ENCODE measurements at regions not wholly inside any gene's neighbourhood (a gene's known extent, or its start where the extent isn't known, plus 50 kb on each side); places are given as distances from the start of the nearest gene placed in this dataset.

DNA sequence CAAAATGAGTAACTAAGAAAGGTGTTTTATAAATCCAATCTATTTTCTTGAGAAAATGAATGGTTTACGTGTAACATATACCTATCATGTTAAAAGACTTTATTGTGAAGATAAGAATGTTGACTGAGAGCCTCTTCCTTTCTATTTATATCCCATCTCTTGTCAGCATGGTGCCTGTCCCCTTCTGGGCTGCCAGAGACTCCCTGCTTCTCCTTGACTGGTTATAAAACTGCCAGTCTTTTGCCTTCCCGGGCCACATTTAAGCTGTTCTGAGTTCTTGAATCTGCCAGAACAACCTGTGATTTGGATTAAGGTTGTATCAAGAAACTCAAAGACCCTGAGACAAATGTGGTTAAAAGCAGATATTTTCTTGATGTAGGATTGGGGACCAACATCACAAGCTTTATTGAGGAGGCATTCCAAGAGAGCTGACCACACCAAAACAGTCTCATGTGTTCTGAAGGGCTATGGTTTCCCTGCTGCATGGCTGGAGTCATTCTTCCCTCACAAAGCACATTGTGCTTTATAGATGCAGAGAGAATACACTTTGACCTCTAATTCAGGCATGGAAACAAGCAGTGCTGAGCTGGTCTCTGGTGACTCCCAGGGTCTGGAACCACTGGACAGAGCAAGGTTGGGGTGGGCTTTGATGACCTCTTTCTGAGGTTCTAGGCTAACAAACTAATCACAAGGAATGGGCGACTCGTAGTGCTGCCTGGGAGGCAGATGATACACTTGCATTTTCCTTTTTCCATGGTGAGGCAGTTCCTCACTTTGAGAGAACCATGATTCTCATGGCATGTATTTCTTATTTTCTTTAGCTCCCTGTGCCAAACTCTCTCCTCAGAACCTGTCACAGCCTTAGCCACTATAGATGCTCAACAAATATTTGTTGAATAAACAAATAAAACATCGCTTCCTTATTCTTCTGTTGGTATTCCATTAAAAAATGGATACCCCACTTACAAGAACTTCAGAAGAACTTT lies 205.0 kb upstream of the PREP start:
- TF ChIP-seq, protein P1, sequence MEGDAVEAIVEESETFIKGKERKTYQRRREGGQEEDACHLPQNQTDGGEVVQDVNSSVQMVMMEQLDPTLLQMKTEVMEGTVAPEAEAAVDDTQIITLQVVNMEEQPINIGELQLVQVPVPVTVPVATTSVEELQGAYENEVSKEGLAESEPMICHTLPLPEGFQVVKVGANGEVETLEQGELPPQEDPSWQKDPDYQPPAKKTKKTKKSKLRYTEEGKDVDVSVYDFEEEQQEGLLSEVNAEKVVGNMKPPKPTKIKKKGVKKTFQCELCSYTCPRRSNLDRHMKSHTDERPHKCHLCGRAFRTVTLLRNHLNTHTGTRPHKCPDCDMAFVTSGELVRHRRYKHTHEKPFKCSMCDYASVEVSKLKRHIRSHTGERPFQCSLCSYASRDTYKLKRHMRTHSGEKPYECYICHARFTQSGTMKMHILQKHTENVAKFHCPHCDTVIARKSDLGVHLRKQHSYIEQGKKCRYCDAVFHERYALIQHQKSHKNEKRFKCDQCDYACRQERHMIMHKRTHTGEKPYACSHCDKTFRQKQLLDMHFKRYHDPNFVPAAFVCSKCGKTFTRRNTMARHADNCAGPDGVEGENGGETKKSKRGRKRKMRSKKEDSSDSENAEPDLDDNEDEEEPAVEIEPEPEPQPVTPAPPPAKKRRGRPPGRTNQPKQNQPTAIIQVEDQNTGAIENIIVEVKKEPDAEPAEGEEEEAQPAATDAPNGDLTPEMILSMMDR (IDR thresholded peaks at IDR 0.05; ENCODE audit: insufficient read depth, low read length, poor library complexity, severe bottlenecking) = no peak
- TF ChIP-seq EZH2phosphoT487 (conservative IDR thresholded peaks at IDR 0.05; ENCODE audit: low read length) = no peak
